ENCODE measurements at regions not wholly inside any gene's neighbourhood (a gene's known extent, or its start where the extent isn't known, plus 50 kb on each side); places are given as distances from the start of the nearest gene placed in this dataset.

GRCh38 chr6:14728396-14729024 lies 517.4 kb upstream of the JARID2 start:
- no peak for DNase-seq

DNA sequence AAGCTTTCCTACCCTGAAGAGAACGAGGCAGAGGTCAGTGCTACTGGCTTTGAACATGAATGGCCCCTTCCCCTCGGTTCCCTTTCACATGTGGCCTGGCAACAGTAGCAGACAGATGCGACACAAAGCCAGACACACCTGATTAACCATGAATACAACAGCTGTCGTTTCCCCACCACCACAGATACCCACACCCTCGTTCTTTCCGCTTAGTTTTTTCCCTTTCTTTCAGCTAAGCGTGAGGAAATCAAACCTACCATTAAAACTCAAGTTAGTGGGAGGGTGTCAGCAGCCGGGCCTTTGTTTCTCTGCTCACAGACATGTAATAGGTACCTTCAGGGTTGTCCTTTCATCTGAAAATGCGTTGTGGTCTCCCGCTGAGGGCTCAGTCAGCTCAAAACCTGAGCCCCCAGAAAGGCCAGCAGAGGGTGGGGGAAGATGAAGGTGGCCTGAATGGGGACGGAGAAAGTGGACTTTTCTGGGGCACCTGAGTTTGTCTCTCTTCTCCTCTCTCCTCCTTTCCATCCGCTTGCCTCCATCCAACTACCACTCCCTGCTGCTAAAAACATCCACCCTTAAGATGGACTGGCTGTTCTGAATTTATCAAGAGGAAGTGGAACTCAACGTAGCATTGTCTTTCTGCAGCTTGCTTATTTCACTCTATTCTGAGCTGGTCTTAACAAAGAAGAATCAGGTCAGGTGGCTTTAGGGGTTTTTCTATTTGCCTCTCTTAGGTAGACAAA lies 516.6 kb upstream of the JARID2 start:
- no peak for DNase-seq

- no peak for DNase-seq
Measured at GRCh38 chr6:14730654-14731053, 515.2 kb upstream of the JARID2 start.

GRCh38 chr6:14731611-14732010 lies 514.3 kb upstream of the JARID2 start:
- DNase-seq, result no peak

DNA sequence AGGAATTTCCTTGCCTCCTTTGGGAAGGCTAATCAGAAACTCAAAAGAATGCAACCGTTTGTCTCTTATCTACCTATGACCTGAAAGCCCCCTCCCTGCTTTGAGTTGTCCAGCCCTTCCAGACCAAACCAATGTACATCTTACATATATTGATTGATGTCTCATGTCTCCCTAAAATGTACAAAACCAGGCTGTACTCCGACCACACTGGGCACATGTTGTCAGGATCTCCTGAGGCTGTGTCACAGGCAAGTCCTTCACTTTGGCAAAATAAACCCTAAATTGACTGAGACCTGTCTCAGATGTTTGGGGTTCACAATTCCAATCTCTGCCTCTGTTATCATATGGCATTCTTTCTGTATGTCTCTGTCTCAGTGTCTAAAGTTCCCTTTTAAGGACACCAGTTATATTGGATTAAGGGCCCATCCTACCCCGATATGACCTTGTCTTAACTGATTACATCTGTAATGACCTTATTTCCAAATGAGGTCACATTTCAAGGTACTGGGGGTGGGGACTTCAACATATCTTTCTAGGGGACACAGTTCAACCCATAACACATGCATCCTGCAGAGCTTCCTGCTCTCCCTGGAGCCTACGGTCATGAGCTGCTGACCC lies 513.5 kb upstream of the JARID2 start:
- DNase-seq, result no peak

DNA sequence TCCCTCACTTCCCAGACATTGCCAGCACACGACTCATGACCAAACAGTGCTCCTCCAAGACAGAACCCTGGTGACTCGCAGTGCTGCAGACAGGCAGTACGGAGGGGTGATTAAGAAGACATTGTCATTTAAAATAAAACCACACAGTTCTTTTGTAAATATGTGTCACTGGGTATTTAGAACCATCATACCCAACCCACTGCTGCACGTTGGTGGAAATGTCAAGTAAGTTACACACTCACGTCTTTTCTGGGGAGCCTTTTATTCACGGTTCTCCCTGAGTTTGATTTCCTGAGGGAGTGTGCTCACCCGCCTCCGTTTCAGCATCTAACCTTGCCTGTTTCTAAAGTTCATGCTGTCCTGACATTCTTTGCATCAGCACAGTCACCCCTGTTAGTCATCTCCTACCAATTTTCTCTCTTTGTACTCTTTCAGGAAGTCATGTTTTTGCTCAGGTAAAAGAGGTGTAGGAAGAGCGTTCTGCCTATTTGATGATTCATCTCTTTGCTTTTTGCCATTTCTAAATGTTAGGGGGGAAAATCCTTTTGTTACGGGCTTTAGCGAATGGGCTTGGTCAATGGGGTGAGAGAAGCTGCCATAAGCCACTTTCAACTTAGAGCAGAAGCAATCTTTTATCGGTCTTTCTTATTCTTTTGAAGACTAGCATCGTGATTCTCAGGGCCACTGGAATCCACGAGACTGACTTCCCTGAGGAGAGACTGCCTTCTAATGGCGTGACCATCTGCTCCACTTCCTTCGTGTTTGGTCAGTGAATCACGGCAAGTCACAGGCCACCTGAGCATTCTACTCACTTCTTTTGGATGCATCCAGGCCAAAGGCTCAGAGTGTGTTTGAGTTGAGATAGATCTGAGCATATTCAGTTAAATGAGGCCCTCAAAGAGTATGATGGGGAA lies 512.8 kb upstream of the JARID2 start:
- no peak for DNase-seq

DNA sequence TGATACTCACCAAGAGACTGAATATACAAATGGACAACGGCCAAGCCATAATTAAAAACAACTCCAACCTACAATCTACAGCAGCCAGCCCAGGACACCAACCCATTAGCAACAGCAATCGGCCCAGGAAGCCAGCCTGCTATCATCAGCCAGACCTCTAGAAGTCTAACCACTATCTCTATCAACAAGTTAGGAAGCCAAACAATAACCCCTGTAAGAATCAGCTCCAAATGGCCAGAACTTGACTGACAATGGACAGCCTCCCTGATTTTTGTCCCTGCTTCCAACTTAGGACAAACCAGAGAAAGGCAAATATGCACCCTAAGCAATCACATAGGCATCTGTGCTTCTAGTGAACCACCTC lies 511.8 kb upstream of the JARID2 start:
- no peak for DNase-seq

DNA sequence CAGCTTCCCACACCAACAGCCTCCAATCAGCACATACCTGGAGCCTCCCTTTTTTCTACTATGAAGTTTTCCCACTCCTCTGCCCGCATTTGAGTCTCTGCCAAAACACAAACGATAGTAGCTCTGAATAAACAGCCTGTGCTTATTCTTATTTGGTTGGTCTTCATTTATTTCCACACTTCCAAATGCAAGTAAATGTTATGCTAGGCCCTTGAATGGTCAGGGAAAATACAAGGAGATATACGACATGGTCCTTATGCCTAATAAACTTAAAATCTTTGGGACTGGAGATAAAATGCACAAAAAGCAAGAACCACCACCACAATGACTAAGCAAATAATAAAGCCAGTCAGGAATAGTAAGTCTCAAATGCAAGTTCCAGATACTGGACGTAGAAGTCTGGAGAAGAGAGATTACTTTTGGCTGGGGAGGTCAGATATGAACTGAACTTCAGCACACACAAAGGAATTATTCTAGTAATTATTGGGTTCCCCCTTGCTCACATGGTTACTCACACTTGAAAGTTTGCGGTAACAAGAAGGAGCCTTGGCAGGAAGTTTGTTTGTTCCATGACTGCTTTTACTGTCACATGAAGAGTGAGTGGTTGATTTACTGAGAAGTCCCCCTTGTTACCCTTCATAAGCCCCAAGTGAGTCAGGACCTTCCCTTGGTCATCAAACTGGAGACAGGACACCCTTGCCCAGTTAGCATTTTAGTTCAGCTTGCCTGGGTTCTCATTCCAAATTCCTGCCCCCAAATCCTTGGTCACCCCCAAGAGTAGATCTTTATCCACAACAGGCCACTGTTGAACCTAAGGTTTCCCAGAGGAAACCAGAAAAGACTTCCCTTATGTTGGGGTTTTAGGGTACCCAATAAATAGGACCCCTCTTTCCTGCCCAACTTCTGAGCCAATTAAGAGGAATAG lies 511.2 kb upstream of the JARID2 start:
- DNase-seq, result no peak

GRCh38 chr6:14735956-14736486 lies 509.8 kb upstream of the JARID2 start:
- DNase-seq, result no peak

- no peak for DNase-seq
Measured at GRCh38 chr6:14736554-14736953, 509.3 kb upstream of the JARID2 start.

DNA sequence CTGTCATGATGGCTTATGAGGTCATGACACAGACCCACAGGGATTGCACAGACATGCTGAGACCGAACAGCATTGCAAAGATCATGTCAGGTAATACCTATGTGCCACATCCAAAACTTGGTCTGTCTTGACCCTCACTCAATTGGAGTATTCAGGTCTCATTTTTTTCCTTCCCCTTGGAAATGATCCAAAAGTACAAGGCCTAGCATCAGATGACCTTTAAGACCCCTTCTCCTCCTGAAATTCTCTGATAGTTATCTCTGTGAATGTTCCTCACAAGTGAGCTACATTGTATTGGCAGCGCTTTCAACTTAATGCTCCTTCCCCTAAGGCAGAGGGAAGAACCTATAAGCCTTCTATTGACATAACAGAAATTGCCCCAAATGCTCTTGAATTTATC lies 507.4 kb upstream of the JARID2 start:
- no peak for DNase-seq

DNA sequence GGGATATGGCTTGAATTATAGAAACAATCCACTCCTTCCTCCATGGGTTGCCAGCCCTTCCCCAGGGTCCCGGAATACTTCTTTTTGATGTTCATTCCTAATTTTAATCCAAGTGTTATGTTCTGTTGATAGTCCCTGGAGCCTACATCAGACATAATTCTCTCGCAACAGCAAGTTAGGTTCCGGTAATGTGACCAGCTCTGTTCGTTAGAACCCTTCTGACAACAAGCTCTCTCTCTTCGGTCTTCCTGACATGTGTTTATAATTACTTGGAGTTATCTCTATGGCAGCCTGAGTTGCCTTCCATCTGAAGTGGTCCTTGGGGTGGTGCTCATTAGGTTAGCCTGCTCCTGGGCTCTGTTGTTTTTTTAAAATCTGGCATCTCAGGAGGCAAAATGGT lies 506.9 kb upstream of the JARID2 start:
- DNase-seq, result no peak

DNA sequence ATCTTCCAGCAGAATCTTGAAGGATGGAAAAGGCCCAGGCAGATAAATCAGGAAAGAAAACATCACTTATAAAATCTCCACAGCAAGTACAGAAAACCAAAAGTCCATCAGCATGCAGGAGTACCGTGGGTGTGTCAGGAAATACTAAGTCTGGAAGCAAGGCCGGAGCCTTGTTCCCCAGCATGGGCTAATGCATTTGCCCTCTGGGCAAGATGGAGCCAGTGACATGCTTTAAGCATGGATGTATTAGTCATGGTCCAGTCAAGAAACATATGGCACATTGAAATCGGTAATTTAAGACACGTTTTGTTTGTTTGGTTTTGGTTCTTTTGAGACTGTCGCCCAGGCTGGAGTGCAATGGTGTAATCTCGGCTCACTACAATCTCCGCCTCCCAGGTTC lies 506.0 kb upstream of the JARID2 start:
- no peak for DNase-seq

GRCh38 chr6:14742171-14742570 lies 503.7 kb upstream of the JARID2 start:
- DNase-seq, result no peak

- no peak for DNase-seq
Measured at GRCh38 chr6:14742680-14743079, 503.2 kb upstream of the JARID2 start.

DNA sequence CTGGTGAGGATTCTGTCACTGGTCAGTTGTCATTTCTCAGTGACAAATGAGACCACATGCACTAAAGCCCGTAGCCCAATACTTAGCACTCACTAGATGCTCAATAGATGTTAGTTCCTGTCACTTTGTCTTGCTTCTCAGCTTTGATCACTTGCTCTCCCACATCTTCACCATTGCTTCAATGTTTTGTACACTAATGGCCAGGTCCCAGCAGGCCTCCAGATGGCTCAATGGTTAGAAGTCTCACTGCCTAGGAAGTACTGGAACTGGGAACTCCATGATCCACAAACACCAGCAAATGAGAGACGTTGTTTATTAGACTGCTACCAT lies 502.8 kb upstream of the JARID2 start:
- DNase-seq, result no peak

DNA sequence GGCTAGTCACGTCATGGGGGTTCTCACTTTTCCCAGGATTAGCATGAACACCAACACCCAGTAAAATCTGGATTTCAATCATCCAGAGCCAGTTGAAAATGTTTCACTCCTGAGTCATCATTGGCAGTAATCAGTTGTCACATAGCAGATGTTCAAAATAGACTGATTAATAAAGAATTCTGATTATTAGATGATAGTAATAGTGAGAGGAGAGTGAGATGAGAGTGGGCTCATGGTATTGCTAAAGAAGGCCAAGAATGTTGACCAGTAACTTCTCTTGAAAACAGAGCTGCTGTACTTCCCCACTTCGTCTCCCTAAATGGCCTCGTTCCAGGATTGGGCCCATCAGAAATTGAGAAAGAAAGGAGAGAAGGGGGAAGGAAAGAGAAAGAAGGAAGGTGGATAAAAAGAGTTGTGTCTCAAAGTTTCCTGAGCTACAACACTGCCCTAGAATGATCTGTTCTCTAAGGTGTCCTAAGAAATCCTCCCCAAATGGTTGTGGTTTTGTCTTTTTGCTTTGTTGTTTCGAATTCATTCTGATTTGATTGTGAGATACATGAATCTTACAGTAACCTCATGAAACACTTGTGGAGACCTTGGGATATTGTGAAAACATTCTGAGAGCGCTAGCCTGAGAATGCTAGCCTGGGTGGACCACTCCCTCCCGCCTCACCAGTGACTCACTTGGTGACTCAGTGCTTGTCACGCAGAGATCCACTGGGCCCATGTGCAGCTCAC lies 502.2 kb upstream of the JARID2 start:
- no peak for DNase-seq

DNA sequence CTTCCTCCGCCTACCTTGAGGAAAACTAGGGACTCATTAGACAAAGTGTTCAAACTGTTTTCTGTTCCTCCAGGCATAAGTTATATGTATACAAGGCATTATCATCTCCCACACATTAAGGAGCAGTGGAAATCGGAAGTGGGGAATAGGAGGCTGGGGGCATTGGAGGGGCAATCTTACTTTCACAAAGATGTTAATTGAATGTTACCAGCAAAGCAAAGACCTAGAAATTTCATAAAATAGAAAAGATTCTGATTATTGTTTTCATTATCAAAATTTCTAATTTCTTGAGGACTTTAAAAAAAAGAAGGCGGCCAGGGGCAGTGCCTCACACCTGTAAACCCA lies 501.7 kb upstream of the JARID2 start:
- DNase-seq, result no peak

- DNase-seq, result no peak
Measured at GRCh38 chr6:14746139-14746837, 499.6 kb upstream of the JARID2 start.

DNA sequence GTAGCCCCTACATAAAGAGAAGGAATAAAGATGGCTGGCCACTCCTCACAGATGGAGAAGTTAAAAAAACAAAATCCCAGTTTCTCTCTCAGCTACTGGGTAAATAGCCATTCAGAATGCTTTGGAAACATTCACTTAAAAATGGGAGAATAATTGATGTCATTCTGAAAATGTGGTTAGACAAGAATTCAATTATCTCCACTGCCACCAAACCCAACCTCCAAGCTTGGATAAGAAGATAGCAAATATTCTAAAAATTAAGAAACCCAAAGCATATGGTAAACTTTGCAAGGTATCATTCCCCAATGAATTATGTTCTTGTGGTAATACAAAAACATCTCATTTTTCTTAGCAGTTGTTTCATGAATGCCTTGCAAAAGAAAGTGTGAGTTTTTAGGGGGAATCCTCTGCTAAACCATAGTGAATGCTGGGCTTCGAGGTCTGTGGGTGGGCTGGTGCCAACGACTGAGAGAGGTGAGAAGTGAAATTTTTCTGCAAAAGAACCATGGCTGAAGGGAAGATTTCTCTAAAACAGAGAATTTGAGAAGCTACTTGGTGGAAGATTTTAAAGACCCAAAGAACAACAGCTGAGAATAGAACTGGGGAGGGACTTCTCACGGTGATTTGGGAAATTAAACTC lies 497.9 kb upstream of the JARID2 start:
- no peak for DNase-seq

Data from NCI-H187 (cell line).